ENCODE measurements at regions not wholly inside any gene's neighbourhood (a gene's known extent, or its start where the extent isn't known, plus 50 kb on each side); places are given as distances from the start of the nearest gene placed in this dataset.

- no peaks in the 10 kb centered on the region for H3K27me3 ChIP-seq
- TF ChIP-seq CTCF (IDR thresholded peaks at IDR 0.05) (no peak), POLR2A (IDR thresholded peaks at IDR 0.05) (no peak), EP300 (IDR thresholded peaks at IDR 0.05) (no peak)
- 67 to 85% (median 84%) methylated on average over 1 of the region's 1 CpG for WGBS, 3 donors
Measured at GRCh38 chr4:63788271-63788670, 621.0 kb downstream of the TECRL start.

GRCh38 chr4:63787326-63787725, 621.9 kb downstream of the TECRL start:
- TF ChIP-seq EP300 (IDR thresholded peaks at IDR 0.05) = no peak
- no peak for TF ChIP-seq CTCF (IDR thresholded peaks at IDR 0.05)
- TF ChIP-seq POLR2A (IDR thresholded peaks at IDR 0.05) = no peak
- Histone ChIP-seq H3K9me3 (no peaks in the 10 kb centered on the region), H3K4me1 (ENCODE audit: insufficient read depth) (no peaks in the 10 kb centered on the region), H3K36me3 (no peaks in the 10 kb centered on the region), H3K27me3 (no peaks in the 10 kb centered on the region), H3K27ac (no peak overlapping the region), H3K4me3 (no peak overlapping the region)
- intact Hi-C loops (cut with DNase I) = no loop called here
- 89 to 96% (median 95%) methylated on average over 1 of the region's 1 CpG for WGBS, 3 donors
- DNase-seq = no peak

More at GRCh38 chr4:63788271-63788670, 621.0 kb downstream of the TECRL start:
- Histone ChIP-seq H3K36me3 (no peaks in the 10 kb centered on the region), H3K27ac (no peak overlapping the region), H3K9me3 (no peaks in the 10 kb centered on the region), H3K4me3 (no peak overlapping the region), H3K4me1 (ENCODE audit: insufficient read depth) (no peaks in the 10 kb centered on the region)
- intact Hi-C loops (cut with DNase I) = no loop called here
- DNase-seq = no peak

- no peak for DNase-seq
- TF ChIP-seq POLR2A (IDR thresholded peaks at IDR 0.05) = no peak
- TF ChIP-seq EP300 (IDR thresholded peaks at IDR 0.05) = no peak
- TF ChIP-seq CTCF (IDR thresholded peaks at IDR 0.05) = no peak
- intact Hi-C loops (cut with DNase I) = no loop called here
- Histone ChIP-seq H3K4me1 (ENCODE audit: insufficient read depth) (no peaks in the 10 kb centered on the region), H3K27me3 (no peaks in the 10 kb centered on the region), H3K27ac (no peak overlapping the region), H3K4me3 (no peak overlapping the region), H3K9me3 (no peaks in the 10 kb centered on the region), H3K36me3 (no peaks in the 10 kb centered on the region)
- 14 to 35% (median 30%) methylated on average over 3 of the region's 3 CpGs for WGBS, 3 donors
Measured at GRCh38 chr4:63786171-63786570, 623.1 kb downstream of the TECRL start.

GRCh38 chr4:63784822-63785221, 624.4 kb downstream of the TECRL start:
- no peaks in the 10 kb centered on the region for H3K4me1 ChIP-seq (ENCODE audit: insufficient read depth)
- H3K36me3 ChIP-seq = no peaks in the 10 kb centered on the region
- H3K4me3 ChIP-seq = no peak overlapping the region
- H3K27ac ChIP-seq = no peak overlapping the region
- no peaks in the 10 kb centered on the region for H3K27me3 ChIP-seq
- H3K9me3 ChIP-seq = no peaks in the 10 kb centered on the region
- intact Hi-C loops (cut with DNase I) = no loop called here
- TF ChIP-seq POLR2A (IDR thresholded peaks at IDR 0.05) = no peak
- no peak for TF ChIP-seq EP300 (IDR thresholded peaks at IDR 0.05)
- TF ChIP-seq CTCF (IDR thresholded peaks at IDR 0.05) = no peak
- WGBS, 3 donors = 0 to 30% (median 0%) methylated on average over 1 of the region's 1 CpG
- DNase-seq = no peak

- intact Hi-C loops (cut with DNase I) = no loop called here
Measured at GRCh38 chr4:63777601-63778000, 631.6 kb downstream of the TECRL start.

More at GRCh38 chr4:63777601-63778000, 631.6 kb downstream of the TECRL start:
- H3K36me3 ChIP-seq = no peaks in the 10 kb centered on the region
- no peaks in the 10 kb centered on the region for H3K4me1 ChIP-seq (ENCODE audit: insufficient read depth)
- H3K4me3 ChIP-seq = no peak overlapping the region
- no peak for DNase-seq
- H3K27me3 ChIP-seq = no peaks in the 10 kb centered on the region
- no peak for TF ChIP-seq EP300 (IDR thresholded peaks at IDR 0.05)
- H3K9me3 ChIP-seq = no peaks in the 10 kb centered on the region
- H3K27ac ChIP-seq = no peak overlapping the region
- 77 to 90% (median 85%) methylated on average over 3 of the region's 3 CpGs for WGBS, 3 donors

All from ovary (tissue), 7 donors.